ENCODE measurements at regions not wholly inside any gene's neighbourhood (a gene's known extent, or its start where the extent isn't known, plus 50 kb on each side); places are given as distances from the start of the nearest gene placed in this dataset.

DNA sequence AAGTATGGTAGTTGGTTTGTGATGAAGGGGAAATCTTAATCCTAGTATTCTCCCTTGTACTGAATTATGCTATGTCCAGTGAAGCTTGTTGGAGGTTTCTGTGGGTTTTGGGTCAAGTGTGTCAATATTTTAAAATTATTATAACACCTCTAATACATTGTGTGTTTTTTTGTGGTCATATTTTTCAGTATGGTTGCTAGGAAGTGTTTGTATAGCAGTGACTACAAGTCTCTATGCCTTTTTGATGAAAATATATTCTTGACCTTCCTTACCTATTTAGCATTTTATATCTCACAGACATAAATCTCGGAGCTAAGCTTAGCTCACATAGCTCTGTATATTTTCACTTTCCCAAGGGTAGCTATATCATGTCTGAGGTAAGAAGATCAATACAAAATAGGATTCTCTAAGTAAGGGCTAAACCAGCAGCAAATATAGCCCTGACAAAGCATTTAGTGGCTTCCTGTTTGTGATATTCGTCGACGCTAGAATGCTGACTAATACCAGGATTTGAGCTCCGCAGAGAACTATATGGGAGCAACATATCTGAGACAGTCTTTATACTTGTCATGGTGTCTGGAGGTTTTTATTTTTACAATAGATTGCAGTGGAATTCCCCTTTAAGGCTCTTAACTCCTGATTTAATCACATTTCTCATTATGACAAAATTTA is 82.3 kb downstream of the MACIR start:
- CTCF ChIA-PET, result interaction anchor here (0.6 kb wide), 1 partner anchor 34 kb away, joined by 3 read pairs; no protein-coding TSS in a partner anchor
- H3K4me3 ChIP-seq (ENCODE audit: low read depth, low read length), result no peak overlapping the region
- H3K36me3 ChIP-seq (ENCODE audit: control insufficient read depth, insufficient read depth, low read length), result no peaks in the 10 kb centered on the region
- no peak for DNase-seq (ENCODE audit: low read depth)
- POLR2A ChIA-PET, result no interaction called here
- no peaks in the 10 kb centered on the region for H3K27me3 ChIP-seq (ENCODE audit: control insufficient read depth, insufficient read depth, low read length)
- TF ChIP-seq CTCF (IDR thresholded peaks at IDR 0.05; ENCODE audit: insufficient read depth, low read depth, low read length), result no peak

DNA sequence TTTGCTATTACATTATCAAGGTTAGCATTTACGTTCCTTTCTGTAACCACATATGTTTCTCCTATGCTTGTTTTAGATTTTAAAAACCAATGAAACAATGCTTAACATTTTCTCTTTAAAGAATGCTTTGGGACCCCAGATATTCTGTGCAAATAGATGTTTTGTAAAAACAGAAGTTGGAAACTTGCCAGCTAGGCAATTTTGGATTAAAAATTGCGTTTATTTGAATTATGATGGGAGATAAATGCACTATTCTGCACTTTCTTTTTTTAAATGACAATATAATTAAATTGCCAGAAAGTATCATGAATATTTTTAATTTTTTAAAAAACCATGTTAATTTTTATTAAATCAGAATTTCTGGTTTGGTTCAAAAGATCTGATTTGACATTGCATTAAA is 81.6 kb downstream of the MACIR start:
- POLR2A ChIA-PET, result no interaction called here
- no peak overlapping the region for H3K4me3 ChIP-seq (ENCODE audit: low read depth, low read length)
- no peak for DNase-seq (ENCODE audit: low read depth)
- no peaks in the 10 kb centered on the region for H3K27me3 ChIP-seq (ENCODE audit: control insufficient read depth, insufficient read depth, low read length)
- TF ChIP-seq CTCF (IDR thresholded peaks at IDR 0.05; ENCODE audit: insufficient read depth, low read depth, low read length), result no peak
- CTCF ChIA-PET, result no interaction called here
- no peaks in the 10 kb centered on the region for H3K36me3 ChIP-seq (ENCODE audit: control insufficient read depth, insufficient read depth, low read length)

GRCh38 chr5:103336941-103337340 is 78.4 kb downstream of the MACIR start:
- CTCF ChIA-PET, result interaction anchor here (1.1 kb wide), 1 partner anchor 138 kb away, joined by 4 read pairs; no protein-coding TSS in a partner anchor
- POLR2A ChIA-PET, result no interaction called here
- no peak for DNase-seq (ENCODE audit: low read depth)
- Histone ChIP-seq H3K4me3 (ENCODE audit: low read depth, low read length) (no peak overlapping the region), H3K27me3 (ENCODE audit: control insufficient read depth, insufficient read depth, low read length) (no peaks in the 10 kb centered on the region), H3K36me3 (ENCODE audit: control insufficient read depth, insufficient read depth, low read length) (no peaks in the 10 kb centered on the region)
- no peak for TF ChIP-seq CTCF (IDR thresholded peaks at IDR 0.05; ENCODE audit: insufficient read depth, low read depth, low read length)

GRCh38 chr5:103333376-103333775 is 74.8 kb downstream of the MACIR start:
- ChIA-PET POLR2A (interaction anchor here (0.6 kb wide), 1 partner anchor 14 kb away, joined by 5 read pairs; no protein-coding TSS in a partner anchor), CTCF (interaction anchor here (1.1 kb wide), 1 partner anchor 13 kb away, joined by 3 read pairs; no protein-coding TSS in a partner anchor)
- Histone ChIP-seq H3K27me3 (ENCODE audit: control insufficient read depth, insufficient read depth, low read length) (no peaks in the 10 kb centered on the region), H3K36me3 (ENCODE audit: control insufficient read depth, insufficient read depth, low read length) (no peaks in the 10 kb centered on the region), H3K4me3 (ENCODE audit: low read depth, low read length) (no peak overlapping the region)
- TF ChIP-seq CTCF (IDR thresholded peaks at IDR 0.05; ENCODE audit: insufficient read depth, low read depth, low read length), result no peak
- no peak for DNase-seq (ENCODE audit: low read depth)

- TF ChIP-seq CTCF (IDR thresholded peaks at IDR 0.05; ENCODE audit: insufficient read depth, low read depth, low read length), result no peak
- H3K27me3 ChIP-seq (ENCODE audit: control insufficient read depth, insufficient read depth, low read length), result no peaks in the 10 kb centered on the region
- no peak overlapping the region for H3K4me3 ChIP-seq (ENCODE audit: low read depth, low read length)
- ChIA-PET POLR2A (no interaction called here), CTCF (no interaction called here)
- no peaks in the 10 kb centered on the region for H3K36me3 ChIP-seq (ENCODE audit: control insufficient read depth, insufficient read depth, low read length)
- DNase-seq (ENCODE audit: low read depth), result no peak
Measured at GRCh38 chr5:103330875-103331274, 72.3 kb downstream of the MACIR start.

Measured in BJ (cell line).